Body of pancreas (tissue), 4 donors: ENCODE measurements at regions not wholly inside any gene's neighbourhood (a gene's known extent, or its start where the extent isn't known, plus 50 kb on each side); places are given as distances from the start of the nearest gene placed in this dataset.

Experiments used
- POLR2A ChIP-seq, 3 donors: fragments of 450-650 bp; IDR thresholded peaks; one replicate each; pipeline ENCODE4 v1.6.1; 2016; ENCODE audit warnings: antibody characterized with exemption in 3 of 3, mild to moderate bottlenecking in 2 of 3
- TF ChIP-seq, protein P1 (sequence below), 7 experiments: fragments of 450-650 bp in 4 of 7; fragments of 200-600 bp in 3 of 7; sonication (generic) in 3 of 7; IDR thresholded peaks; one replicate each; pipeline ENCODE4 v1.5.1; 2016 to 2019; ENCODE audit warnings: antibody characterized with exemption in 7 of 7

DNA sequence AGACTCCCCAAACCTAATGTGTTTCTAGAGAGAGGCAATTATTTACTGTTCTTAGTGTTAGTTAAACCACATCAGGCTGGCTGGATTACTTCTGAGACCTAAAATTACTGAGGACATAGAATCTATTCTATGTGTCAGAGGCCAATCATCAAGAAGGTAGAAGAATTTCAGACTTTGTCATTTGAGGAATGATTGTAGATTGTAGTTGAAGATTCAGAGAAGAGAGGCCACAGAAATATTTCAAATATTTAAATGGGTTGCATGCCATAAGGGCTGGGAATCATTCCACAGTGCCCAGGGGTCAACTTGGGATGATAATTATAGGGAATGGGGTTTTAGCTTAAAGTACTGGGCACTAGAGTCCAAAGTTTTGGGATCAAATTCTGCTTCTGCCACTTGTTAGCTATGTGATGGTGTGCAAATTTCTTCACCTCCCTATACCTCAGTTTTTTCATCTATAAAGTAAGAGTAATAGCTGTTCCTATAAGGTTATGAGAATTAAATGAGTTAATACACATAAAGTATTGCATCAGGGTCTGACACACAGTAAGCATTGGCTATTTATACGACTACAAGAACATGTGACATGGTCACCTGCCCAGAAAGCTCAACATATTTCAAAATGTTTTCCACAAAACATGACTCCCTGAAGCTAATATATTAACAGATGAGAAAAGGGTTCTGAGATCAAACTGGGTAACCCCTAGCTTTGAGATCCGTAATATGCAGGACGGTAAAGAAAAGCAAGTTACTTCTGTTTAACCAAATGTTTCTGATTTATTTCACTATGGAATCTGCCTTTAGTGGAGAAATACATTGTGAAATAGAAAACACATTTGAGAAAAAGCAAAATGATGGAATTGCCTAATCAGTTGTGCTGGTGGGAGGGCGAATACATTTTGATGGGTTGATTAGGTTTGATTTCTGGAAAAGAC is 69.7 kb upstream of the SPAG17 start:
- TF ChIP-seq, protein P1, sequence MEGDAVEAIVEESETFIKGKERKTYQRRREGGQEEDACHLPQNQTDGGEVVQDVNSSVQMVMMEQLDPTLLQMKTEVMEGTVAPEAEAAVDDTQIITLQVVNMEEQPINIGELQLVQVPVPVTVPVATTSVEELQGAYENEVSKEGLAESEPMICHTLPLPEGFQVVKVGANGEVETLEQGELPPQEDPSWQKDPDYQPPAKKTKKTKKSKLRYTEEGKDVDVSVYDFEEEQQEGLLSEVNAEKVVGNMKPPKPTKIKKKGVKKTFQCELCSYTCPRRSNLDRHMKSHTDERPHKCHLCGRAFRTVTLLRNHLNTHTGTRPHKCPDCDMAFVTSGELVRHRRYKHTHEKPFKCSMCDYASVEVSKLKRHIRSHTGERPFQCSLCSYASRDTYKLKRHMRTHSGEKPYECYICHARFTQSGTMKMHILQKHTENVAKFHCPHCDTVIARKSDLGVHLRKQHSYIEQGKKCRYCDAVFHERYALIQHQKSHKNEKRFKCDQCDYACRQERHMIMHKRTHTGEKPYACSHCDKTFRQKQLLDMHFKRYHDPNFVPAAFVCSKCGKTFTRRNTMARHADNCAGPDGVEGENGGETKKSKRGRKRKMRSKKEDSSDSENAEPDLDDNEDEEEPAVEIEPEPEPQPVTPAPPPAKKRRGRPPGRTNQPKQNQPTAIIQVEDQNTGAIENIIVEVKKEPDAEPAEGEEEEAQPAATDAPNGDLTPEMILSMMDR (IDR thresholded peaks at IDR 0.05): no peak
- TF ChIP-seq POLR2A (IDR thresholded peaks at IDR 0.05): no peak
